Stimulated activated CD8-positive, alpha-beta memory T cell treated with anti-CD3 and anti-CD28 coated beads, Interleukin-2, amount 100 ng/mL, for 1 hour (primary cell): ENCODE measurements at regions not wholly inside any gene's neighbourhood (a gene's known extent, or its start where the extent isn't known, plus 50 kb on each side); places are given as distances from the start of the nearest gene placed in this dataset.

Experiments used
- DNase-seq, 2 donors: peaks; one replicate each; pipeline ENCODE4 v3.0.0-alpha.2; 2020; ENCODE audit warnings: low read depth in 2 of 2

- no peak for DNase-seq
These were observed 214.0 kb upstream of the CIBAR2 start for GRCh38 chr16:85326113-85326793.

- no peak for DNase-seq
These were observed 214.5 kb upstream of the CIBAR2 start for GRCh38 chr16:85326794-85327181.

GRCh38 chr16:85327731-85328675 lies 215.7 kb upstream of the CIBAR2 start:
- no peak for DNase-seq

GRCh38 chr16:85328676-85329058 lies 216.4 kb upstream of the CIBAR2 start:
- no peak for DNase-seq

GRCh38 chr16:85329059-85329812 lies 217.0 kb upstream of the CIBAR2 start:
- no peak for DNase-seq

- DNase-seq = no peak
These were observed 217.9 kb upstream of the CIBAR2 start for GRCh38 chr16:85330006-85330693.

- DNase-seq = no peak
These were observed 218.5 kb upstream of the CIBAR2 start for GRCh38 chr16:85330694-85331188.

- DNase-seq = no peak
These were observed 219.4 kb upstream of the CIBAR2 start for GRCh38 chr16:85331688-85332087.

- DNase-seq = no peak
These were observed 219.9 kb upstream of the CIBAR2 start for GRCh38 chr16:85332175-85332574.

- DNase-seq = no peak
These were observed 221.1 kb upstream of the CIBAR2 start for GRCh38 chr16:85333337-85333736.

- DNase-seq = no peak
These were observed 221.7 kb upstream of the CIBAR2 start for GRCh38 chr16:85333744-85334640.

- DNase-seq = no peak
These were observed 222.7 kb upstream of the CIBAR2 start for GRCh38 chr16:85334718-85335583.

GRCh38 chr16:85335584-85336491 lies 223.6 kb upstream of the CIBAR2 start:
- DNase-seq = no peak

GRCh38 chr16:85337910-85338637 lies 225.8 kb upstream of the CIBAR2 start:
- no peak for DNase-seq

GRCh38 chr16:85338638-85338982 lies 226.3 kb upstream of the CIBAR2 start:
- no peak for DNase-seq

- DNase-seq = no peak
These were observed 226.9 kb upstream of the CIBAR2 start for GRCh38 chr16:85338989-85339685.

- DNase-seq = no peak
These were observed 229.9 kb upstream of the CIBAR2 start for GRCh38 chr16:85341972-85342695.
